NCI-H345 treated with DMSO at 0.1 percent for 48 hours (cell line): ENCODE measurements at regions not wholly inside any gene's neighbourhood (a gene's known extent, or its start where the extent isn't known, plus 50 kb on each side); places are given as distances from the start of the nearest gene placed in this dataset.

Experiments
- DNase-seq: peaks from one replicate; lab custom pipeline; 2025; ENCODE audit not compliant: unreplicated experiment; lab: John Stamatoyannopoulos, UW

DNA sequence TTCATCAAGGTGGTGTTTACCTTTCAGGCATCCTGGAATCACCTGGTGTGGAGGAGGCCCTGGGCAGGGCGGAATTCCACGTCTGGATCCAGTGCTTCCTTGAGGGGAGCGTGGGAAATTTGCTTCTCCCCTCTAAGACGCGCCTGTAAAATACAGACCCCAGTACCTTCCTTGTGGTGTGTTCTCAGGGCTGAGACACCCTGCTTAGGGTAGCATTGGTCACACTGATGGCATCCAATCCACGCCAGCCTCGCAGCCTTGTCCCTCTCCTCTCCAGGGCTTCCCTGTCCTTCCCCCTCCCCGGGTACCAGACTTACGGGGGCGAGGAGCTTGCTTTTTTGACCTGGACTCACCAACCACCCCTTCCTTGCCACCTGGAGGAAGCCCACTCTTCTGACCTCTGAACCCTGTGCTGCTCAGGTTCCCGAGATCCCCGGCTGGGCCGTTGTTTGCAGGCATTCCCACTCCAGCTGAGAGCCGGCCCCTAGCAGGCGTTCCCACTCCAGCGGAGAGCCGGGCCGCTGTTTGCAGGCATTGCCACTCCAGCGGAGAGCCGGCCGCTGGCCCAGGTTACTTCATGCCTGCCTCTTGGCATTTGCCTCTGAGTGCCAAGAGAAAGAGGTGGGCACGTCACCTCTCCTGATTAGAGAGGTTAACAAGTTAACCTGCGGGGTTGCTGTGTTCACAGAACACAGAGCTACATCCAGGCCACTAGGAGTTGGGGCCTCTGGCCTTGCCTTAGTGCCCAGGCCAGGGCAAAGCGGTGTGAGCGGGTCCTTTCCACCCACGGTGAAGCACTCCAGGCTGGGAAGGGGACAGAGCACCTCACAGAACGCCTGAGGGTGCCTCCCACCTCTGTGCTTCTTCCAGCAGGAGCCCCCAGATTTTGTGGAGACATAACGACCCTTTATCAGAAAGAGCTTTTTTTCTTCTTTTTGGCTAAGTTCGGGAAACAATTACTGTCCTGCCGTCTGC lies 254.0 kb upstream of the PPP2R2D start:
- DNase-seq, result no peak

- DNase-seq, result no peak
Measured at GRCh38 chr10:131647789-131648188, 253.0 kb upstream of the PPP2R2D start.

DNA sequence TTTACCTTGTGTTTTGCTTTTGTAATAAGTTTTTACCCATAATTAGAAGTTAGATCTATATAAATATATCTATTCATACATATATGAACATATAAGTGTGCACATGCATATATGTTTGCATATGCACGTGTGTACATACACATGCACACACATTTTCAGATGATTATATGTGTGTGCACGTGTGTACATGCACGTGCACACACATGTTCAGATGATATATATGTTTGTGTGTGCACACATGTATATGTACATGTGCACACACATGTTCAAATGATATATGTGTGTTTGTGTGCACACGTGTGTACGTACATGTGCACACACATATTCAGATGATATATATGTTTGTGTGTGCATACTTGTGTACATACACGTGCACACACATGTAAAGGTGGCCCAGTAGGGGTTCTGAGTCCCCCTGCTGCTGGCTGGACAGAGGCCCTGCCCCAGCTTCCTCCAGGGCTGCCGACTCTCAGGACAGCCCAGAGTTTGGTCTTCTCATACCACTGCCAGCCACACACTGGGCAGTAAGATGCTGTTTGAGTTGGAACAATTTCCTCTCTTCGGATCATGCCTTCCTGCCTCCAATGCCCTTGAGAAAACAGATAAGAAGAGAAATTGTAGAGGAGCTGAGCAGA lies 252.3 kb upstream of the PPP2R2D start:
- DNase-seq, result no peak

- DNase-seq, result no peak
Measured at GRCh38 chr10:131649617-131650016, 251.2 kb upstream of the PPP2R2D start.

DNA sequence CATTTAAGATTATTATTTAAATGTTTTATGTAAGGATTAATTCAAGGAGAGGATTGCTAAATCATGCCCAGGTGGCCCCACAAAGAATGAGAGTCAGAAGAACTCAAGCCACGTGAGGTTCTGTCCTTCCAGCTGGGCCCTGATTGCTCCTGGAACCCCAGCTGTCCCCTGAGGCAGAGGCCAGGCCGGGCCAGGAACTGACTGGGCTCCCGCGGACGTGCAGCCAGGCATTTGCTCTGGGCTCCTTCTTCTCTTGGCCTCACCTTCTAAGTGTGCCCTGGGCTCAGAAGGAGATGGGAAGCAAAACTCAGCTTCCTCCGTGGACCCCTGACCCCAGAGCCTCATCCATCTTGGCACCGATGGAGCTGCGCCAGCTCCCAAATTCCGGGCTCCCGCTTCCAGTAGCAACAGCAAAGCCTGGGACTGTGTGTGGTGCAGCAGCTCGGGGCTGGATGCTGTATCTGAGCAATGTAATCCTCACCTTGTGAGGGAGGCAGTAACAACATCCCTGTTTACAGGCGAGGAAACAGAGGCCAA lies 250.6 kb upstream of the PPP2R2D start:
- DNase-seq, result no peak

DNA sequence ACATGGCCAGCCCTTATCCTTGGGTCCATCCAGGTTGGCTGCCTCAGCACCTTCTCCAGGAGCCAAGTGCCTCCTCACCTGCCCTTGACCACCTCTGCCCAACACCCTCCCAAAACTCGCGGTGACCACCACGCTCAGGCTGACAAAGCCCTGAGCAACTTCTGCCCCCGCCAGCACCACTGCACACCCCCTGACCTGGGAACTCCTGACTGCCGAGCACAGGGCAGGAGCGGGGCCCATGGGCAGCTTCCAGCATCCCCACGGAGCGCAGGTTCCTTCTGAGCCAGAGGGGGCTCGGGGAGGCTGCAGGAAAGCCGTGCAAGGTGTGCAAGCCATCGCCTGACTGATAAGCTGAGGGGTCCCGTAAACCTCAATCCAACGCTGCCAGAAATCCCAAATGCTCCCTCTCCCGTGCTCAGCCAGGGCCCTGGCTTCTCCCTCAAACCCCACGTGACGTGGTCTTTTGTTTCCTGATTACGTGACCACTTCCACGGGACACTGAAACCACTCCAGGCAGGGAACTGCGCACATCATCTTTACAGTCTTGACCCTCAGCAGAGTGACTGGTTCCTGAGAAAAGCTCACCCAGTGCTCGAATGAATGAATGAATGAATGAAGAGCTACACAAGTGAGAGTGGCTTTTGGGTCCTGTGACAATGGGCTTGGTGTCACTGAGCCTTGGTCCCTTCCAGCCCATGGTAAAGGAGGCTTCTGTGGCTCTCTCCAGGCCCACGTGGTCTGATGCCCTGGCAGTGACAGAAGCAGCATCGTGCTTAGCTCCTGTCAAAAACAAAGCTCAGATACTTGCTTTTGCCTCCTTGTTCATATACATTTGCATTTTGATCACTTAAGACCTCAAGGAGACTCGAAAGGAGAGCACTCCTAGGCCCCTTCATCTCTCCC lies 249.8 kb upstream of the PPP2R2D start:
- DNase-seq, result no peak

- DNase-seq, result no peak
Measured at GRCh38 chr10:131651674-131652437, 249.0 kb upstream of the PPP2R2D start.

DNA sequence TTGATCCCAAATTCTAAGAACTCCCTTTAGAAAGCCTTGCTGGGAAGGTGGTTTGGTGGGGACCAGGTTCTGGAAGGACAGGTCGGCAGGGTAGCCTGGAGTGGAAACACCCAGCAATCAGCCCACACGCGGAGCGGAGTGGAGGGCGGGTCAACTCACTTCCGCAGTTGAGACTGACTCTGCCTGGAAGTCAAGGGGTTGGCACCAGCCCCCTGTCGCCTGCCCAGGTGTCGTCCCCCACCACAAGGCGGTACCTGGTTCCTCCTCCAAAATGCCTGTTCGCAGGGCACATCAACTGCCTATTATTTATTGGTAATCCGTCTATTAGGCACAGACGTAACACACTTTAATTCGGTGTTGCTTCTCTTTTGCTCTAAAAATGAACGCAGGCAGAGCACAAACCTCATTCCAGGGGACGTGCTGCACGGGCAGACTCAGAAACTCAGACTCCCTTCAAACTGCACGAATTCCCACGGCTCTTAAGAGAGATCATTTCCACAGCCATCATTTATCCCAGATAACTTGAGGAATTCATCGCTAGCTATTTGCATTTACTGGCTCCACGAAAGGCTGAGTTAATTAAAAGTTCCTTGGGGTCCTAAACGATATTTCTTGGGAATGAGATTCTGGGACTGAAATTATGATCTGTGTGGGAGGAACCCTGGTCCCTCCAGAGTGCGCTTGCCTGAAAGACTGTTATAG lies 248.2 kb upstream of the PPP2R2D start:
- no peak for DNase-seq

DNA sequence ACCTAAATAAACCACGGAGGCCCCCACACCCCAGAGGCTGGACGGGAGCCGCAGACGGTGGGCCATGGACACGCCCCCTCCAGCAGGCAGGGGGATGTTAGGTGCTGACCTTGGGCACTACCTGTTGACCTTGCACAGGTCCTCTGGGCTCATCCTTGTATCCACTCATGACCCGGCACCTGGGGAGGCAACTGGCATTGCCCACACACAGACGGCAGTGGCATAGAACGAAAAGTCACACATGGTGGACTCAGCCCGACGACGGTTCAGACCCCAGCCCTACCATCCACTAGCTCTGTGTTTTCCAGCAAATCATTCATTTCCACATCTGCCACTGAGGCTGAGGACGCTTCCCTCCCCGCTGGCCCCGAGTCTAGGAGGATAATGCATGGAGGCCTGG lies 247.7 kb upstream of the PPP2R2D start:
- DNase-seq, result no peak

DNA sequence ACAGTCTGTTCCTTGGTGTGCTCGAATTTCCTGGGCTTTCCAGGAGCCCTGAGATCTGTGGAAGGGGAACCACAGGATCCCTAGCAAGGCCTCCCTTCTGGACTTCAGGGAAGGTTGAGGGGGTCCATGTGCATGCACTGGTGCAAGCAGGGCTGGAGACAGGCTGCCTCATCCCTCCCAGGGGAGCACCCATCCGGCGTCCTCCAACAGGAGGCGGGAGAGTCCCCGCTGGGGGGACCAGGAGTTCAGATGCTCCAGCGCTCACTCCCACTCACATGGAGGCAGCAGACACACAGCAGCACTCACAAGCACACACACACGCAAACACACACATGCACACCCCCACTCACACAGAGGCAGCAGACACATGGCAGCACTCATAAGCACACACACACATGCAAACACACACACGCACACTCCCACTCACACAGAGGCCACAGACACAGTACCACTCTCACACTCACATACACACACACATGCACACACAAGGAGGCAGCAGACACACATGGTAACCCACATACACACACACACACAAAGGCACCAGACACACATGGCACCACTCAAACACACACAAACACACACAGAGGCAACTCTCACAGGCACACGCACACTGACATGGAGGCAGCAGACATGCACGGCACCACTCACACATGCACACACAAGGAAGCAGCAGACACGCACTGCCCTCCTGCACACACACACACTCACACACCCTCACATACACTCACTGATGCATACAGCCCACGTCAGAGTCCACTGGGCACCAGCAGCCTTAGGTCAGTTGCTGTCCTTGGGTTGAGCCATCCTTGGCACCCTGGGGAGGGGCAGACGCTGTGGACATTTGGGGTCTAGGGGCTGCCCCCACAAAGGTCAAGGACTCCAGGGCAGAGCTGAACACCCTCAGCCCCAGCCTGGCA lies 247.0 kb upstream of the PPP2R2D start:
- DNase-seq, result no peak

GRCh38 chr10:131654471-131655087 lies 246.2 kb upstream of the PPP2R2D start:
- DNase-seq, result no peak

- no peak for DNase-seq
Measured at GRCh38 chr10:131655101-131655849, 245.5 kb upstream of the PPP2R2D start.

- DNase-seq, result no peak
Measured at GRCh38 chr10:131656009-131656408, 244.8 kb upstream of the PPP2R2D start.

- DNase-seq, result no peak
Measured at GRCh38 chr10:131656431-131656841, 244.4 kb upstream of the PPP2R2D start.

DNA sequence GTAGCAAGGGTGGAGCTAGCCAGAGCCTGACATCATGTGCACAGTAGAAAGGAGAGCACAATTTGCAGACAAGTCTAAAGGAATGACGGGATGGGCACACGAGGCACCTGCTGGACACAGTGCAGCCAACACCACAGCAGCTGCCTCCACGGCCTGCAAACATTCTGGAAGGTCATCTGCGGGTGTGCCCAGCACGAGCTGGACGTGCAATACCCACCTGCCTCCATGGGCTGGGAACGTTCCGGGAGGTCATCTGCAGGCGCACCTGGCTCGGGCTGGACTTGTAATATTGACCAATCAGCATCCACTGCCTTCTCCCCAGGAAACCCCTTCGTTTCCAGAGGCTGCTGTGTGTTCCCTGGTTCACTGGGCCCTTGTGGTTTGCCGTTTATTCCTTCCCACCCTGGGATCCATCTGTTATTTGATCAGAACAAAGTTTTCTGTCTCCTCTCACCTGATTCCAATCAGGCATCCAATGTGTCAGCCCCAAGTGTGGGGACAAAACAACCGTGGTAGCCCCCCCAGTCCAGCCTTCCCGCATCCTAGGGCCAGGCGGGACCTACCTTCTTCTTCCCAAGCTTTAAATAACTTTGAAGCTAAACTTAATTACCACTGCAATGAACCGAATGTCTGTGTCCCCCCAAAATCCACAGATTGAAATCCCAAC lies 243.4 kb upstream of the PPP2R2D start:
- DNase-seq, result no peak

- no peak for DNase-seq
Measured at GRCh38 chr10:131657985-131658330, 242.8 kb upstream of the PPP2R2D start.

DNA sequence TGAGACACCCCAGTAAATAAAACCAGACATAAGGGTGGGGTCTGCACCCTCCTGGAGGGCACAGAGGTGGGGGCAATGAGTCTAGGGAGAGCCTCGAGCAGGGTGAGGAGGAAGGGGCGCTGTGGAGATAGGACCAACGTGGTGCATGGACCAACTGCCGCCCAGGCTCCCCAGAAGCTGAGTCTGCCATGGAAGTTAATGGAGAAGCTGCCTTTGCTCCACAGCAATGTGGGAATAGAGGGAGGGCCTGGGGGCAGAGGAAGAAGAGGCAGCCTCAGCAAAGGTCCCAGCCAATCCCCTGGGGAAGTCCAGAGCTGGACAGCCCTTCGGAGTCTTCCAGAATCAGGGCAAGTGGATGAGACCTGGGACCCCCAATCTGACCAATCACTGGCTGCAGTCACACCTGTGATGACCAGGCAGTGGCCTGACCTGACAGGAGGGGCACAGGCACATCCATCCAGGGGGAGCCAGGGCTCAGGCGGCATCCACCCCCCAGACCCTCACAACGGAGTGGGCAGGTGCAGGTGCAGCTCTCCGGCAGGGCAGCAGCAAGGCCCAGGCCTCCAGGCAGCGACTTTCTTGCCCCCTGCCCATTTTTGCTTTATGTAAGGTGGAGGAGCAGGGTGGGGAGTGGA lies 242.2 kb upstream of the PPP2R2D start:
- no peak for DNase-seq
